Body of pancreas (tissue), 4 donors: ENCODE measurements at regions not wholly inside any gene's neighbourhood (a gene's known extent, or its start where the extent isn't known, plus 50 kb on each side); places are given as distances from the start of the nearest gene placed in this dataset.

Source experiments
- POLR2A ChIP-seq, 3 donors: fragments of 450-650 bp; IDR thresholded peaks; one replicate each; pipeline ENCODE4 v1.6.1; 2016; ENCODE audit warnings: antibody characterized with exemption in 3 of 3, mild to moderate bottlenecking in 2 of 3
- TF ChIP-seq, protein P1 (sequence below), 7 experiments: fragments of 450-650 bp in 4 of 7; fragments of 200-600 bp in 3 of 7; sonication (generic) in 3 of 7; IDR thresholded peaks; one replicate each; pipeline ENCODE4 v1.5.1; 2016 to 2019; ENCODE audit warnings: antibody characterized with exemption in 7 of 7

DNA sequence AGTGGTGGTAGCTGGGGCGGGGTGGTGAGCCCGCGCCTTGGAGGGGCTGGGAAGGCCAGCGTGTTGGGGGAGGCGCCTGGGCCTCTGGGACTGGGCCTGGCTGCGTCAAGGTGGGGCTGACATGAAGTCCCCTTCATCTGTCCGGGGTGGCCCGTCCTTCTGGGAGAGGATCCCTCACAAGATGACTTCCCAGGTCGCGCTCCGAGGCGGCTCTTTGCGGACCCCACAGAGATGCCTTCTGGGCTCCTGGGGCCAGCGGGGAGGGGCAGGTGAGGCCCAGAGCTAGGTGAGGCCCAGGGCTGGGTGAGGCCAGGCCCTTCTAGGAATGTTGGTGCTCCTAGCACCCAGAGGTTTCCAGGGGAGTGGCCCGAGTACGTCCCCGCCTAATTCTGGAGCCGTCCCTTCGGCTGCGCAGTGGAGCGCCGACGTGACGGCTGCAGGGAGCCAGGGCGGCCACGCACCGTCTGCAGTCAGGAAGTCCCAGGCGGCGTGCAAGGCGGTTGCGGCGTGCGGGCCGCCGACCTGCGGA, 58.2 kb upstream of the NUPR2 start:
- TF ChIP-seq, protein P1, sequence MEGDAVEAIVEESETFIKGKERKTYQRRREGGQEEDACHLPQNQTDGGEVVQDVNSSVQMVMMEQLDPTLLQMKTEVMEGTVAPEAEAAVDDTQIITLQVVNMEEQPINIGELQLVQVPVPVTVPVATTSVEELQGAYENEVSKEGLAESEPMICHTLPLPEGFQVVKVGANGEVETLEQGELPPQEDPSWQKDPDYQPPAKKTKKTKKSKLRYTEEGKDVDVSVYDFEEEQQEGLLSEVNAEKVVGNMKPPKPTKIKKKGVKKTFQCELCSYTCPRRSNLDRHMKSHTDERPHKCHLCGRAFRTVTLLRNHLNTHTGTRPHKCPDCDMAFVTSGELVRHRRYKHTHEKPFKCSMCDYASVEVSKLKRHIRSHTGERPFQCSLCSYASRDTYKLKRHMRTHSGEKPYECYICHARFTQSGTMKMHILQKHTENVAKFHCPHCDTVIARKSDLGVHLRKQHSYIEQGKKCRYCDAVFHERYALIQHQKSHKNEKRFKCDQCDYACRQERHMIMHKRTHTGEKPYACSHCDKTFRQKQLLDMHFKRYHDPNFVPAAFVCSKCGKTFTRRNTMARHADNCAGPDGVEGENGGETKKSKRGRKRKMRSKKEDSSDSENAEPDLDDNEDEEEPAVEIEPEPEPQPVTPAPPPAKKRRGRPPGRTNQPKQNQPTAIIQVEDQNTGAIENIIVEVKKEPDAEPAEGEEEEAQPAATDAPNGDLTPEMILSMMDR (IDR thresholded peaks at IDR 0.05), result no peak
- TF ChIP-seq POLR2A (IDR thresholded peaks at IDR 0.05), result no peak
